SU-DHL-6 (cell line): ENCODE measurements at regions not wholly inside any gene's neighbourhood (a gene's known extent, or its start where the extent isn't known, plus 50 kb on each side); places are given as distances from the start of the nearest gene placed in this dataset.

Source experiments
- H2AFZ ChIP-seq: fragments of 200-600 bp; sonication (generic); 2 replicates; pipeline ENCODE4 v1.6.1; 2014; ENCODE audit warnings: low read depth, mild to moderate bottlenecking, moderate library complexity, mixed read lengths, antibody characterized with exemption, low read length; ENCODE audit not compliant: severe bottlenecking
- H3F3A ChIP-seq: fragments of 200-600 bp; shearing (Covaris generic); 2 replicates; pipeline ENCODE4 v1.6.0; 2016; ENCODE audit warnings: antibody characterized with exemption, mild to moderate bottlenecking; ENCODE audit not compliant: insufficient read depth
- H3K27ac ChIP-seq: fragments of 200-600 bp; sonication (generic); 2 replicates; pipeline ENCODE4 v1.5.1; 2016; ENCODE audit warnings: low read depth, mild to moderate bottlenecking, low read length, moderate library complexity, mixed read lengths
- H3K27me3 ChIP-seq: fragments of 200-600 bp; sonication (generic), shearing (Covaris generic); 2 replicates; pipeline ENCODE4 v1.6.0; 2014; ENCODE audit warnings: mild to moderate bottlenecking, low read length
- H3K36me3 ChIP-seq: fragments of 200-600 bp; sonication (generic); 2 replicates; pipeline ENCODE4 v1.6.1; 2014; ENCODE audit warnings: mild to moderate bottlenecking, low read length, mixed read lengths
- H3K4me2 ChIP-seq: fragments of 300-600, 200-600 bp; shearing (Covaris generic), sonication (generic); 2 replicates; pipeline ENCODE4 v1.6.0; 2014; ENCODE audit warnings: low read length, low read depth, mild to moderate bottlenecking; ENCODE audit not compliant: poor library complexity, severe bottlenecking
- H3K4me3 ChIP-seq: fragments of 200-600 bp; sonication (generic); 2 replicates; pipeline ENCODE4 v1.5.1; 2014; ENCODE audit warnings: antibody characterized with exemption, low read length, mild to moderate bottlenecking, mixed read lengths; ENCODE audit not compliant: insufficient read depth, poor library complexity, severe bottlenecking
- H3K79me2 ChIP-seq: fragments of 200-600 bp; sonication (generic); 2 replicates; pipeline ENCODE4 v1.6.1; 2014; ENCODE audit warnings: mild to moderate bottlenecking, low read length, moderate library complexity; ENCODE audit not compliant: insufficient read depth
- H3K9ac ChIP-seq: fragments of 200-600 bp; sonication (generic); 2 replicates; pipeline ENCODE4 v1.7.0; 2014; ENCODE audit warnings: mild to moderate bottlenecking, low read length
- H3K9me2 ChIP-seq: fragments of 200-600 bp; sonication (generic); replicated peaks from 2 replicates; pipeline ENCODE4 v1.6.1; 2014; ENCODE audit warnings: low read length; ENCODE audit not compliant: insufficient read depth
- H3K9me3 ChIP-seq: fragments of 200-600 bp; sonication (generic); 2 replicates; pipeline ENCODE4 v1.6.1; 2014; ENCODE audit warnings: low read length, mixed read lengths; ENCODE audit not compliant: insufficient read depth
- H4K20me1 ChIP-seq: fragments of 200-600 bp; sonication (generic); 2 replicates; pipeline ENCODE4 v1.6.1; 2014; ENCODE audit warnings: low read depth, mild to moderate bottlenecking, antibody characterized with exemption, low read length, moderate library complexity, mixed read lengths
- EZH2phosphoT487 ChIP-seq: fragments of 200-600 bp; sonication (generic), shearing (Covaris generic); conservative IDR thresholded peaks from 2 replicates; pipeline ENCODE4 v1.6.1; 2018; ENCODE audit warnings: mild to moderate bottlenecking, antibody characterized with exemption, low read length, moderate library complexity, mixed read lengths
- TF ChIP-seq, protein P1 (sequence below): fragments of 200-600 bp; sonication (generic); IDR thresholded peaks from one replicate; pipeline ENCODE4 v1.5.1; 2017; ENCODE audit warnings: antibody characterized with exemption, mild to moderate bottlenecking, low read length, moderate library complexity; ENCODE audit not compliant: insufficient read depth, poor library complexity, severe bottlenecking

- H3K9me2 ChIP-seq = no peaks in the 10 kb centered on the region
- no peak for TF ChIP-seq EZH2phosphoT487
- TF ChIP-seq, protein P1, sequence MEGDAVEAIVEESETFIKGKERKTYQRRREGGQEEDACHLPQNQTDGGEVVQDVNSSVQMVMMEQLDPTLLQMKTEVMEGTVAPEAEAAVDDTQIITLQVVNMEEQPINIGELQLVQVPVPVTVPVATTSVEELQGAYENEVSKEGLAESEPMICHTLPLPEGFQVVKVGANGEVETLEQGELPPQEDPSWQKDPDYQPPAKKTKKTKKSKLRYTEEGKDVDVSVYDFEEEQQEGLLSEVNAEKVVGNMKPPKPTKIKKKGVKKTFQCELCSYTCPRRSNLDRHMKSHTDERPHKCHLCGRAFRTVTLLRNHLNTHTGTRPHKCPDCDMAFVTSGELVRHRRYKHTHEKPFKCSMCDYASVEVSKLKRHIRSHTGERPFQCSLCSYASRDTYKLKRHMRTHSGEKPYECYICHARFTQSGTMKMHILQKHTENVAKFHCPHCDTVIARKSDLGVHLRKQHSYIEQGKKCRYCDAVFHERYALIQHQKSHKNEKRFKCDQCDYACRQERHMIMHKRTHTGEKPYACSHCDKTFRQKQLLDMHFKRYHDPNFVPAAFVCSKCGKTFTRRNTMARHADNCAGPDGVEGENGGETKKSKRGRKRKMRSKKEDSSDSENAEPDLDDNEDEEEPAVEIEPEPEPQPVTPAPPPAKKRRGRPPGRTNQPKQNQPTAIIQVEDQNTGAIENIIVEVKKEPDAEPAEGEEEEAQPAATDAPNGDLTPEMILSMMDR = no peak
- no peak overlapping the region for H3K4me3 ChIP-seq
- H3K27me3 ChIP-seq = no peaks in the 10 kb centered on the region
- H3K9ac ChIP-seq = no peak overlapping the region
- no peaks in the 10 kb centered on the region for H3F3A ChIP-seq
- no peak overlapping the region for H2AFZ ChIP-seq
- no peaks in the 10 kb centered on the region for H3K9me3 ChIP-seq
- H3K36me3 ChIP-seq = no peaks in the 10 kb centered on the region
- no peaks in the 10 kb centered on the region for H4K20me1 ChIP-seq
- no peak overlapping the region for H3K27ac ChIP-seq
- no peak overlapping the region for H3K4me2 ChIP-seq
- no peaks in the 10 kb centered on the region for H3K79me2 ChIP-seq
Measured at GRCh38 chr12:116366824-116367223, 89.3 kb upstream of the MED13L start.

DNA sequence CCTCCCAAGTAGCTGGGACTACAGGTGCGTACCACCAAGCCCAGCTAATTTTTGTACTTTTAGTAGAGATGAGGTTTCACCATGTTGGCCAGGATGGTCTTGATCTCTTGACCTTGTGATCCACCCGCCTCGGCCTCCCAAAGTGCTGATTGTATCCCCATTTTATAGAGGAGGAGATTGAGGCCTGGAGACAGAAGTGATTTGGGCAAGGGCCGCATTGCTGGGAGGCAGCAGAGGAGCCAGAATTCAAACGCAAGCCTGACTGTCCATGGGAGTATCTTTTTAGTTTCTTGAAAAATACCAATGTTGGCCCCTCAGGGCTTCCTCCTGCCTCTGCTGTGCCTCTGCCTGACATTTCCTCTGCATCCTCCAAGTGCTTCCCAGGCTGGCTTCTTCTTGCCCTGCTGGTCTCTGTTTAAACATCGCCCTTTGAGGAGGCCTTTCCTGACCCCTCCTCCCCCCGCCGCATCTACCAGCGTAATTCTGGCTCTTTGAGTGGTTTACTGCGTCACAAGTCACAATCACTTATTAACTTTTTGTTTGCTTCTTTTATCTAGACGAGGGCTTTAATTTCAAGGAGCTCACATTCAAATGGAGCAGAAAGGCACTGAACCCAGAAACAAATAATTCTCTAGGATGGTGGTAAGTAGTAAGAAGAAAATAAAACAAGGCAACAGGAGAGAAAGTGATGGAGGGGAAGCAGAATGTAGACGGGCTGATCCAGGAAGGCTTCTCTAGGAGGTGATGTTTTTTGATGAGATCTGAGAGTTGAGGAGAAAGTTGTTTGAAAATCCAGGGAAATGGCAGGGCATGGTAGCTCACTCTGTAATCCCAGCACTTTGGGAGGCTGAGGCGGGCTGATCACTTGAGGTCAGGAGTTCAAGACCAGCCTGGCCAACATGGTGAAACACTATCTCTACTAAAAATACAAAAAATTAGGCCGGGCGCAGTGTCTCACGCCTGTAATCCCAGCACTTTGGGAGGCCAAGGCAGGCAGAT, 91.0 kb upstream of the MED13L start:
- Histone ChIP-seq H2AFZ (no peak overlapping the region), H4K20me1 (no peaks in the 10 kb centered on the region), H3K79me2 (no peaks in the 10 kb centered on the region), H3K9me2 (no peaks in the 10 kb centered on the region), H3F3A (no peaks in the 10 kb centered on the region), H3K9me3 (no peaks in the 10 kb centered on the region), H3K4me3 (no peak overlapping the region), H3K9ac (no peak overlapping the region), H3K36me3 (no peaks in the 10 kb centered on the region), H3K4me2 (no peak overlapping the region), H3K27me3 (no peaks in the 10 kb centered on the region), H3K27ac (no peak overlapping the region)
- TF ChIP-seq EZH2phosphoT487 = no peak
- TF ChIP-seq, protein P1 = no peak

DNA sequence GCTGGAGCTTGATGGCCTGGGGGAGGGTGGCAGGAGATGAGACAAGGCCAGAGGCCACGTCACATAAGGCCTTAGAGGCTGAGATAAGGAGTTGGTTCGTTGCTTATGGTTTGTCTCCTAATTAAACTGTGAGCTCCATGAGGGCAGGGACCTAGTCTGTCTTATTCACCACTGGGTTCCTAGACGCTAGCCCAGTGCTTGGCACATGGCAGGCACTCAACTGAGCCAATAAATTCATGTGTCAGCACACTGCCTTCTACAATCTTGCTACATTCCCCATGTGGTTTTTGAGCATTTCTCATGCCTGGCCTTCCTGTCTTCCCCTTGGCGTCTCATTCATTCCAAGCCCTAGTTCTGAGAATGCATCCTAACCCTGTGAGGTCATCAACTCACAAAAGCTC, 92.5 kb upstream of the MED13L start:
- H3K9me3 ChIP-seq = no peaks in the 10 kb centered on the region
- no peaks in the 10 kb centered on the region for H4K20me1 ChIP-seq
- H3K9me2 ChIP-seq = no peaks in the 10 kb centered on the region
- no peak overlapping the region for H2AFZ ChIP-seq
- H3K27me3 ChIP-seq = no peaks in the 10 kb centered on the region
- no peak overlapping the region for H3K4me3 ChIP-seq
- no peak for TF ChIP-seq EZH2phosphoT487
- TF ChIP-seq, protein P1 = no peak
- no peak overlapping the region for H3K4me2 ChIP-seq
- no peaks in the 10 kb centered on the region for H3F3A ChIP-seq
- H3K36me3 ChIP-seq = no peaks in the 10 kb centered on the region
- no peak overlapping the region for H3K27ac ChIP-seq
- no peaks in the 10 kb centered on the region for H3K79me2 ChIP-seq
- H3K9ac ChIP-seq = no peak overlapping the region
